Calu3 (cell line): ENCODE measurements at regions not wholly inside any gene's neighbourhood (a gene's known extent, or its start where the extent isn't known, plus 50 kb on each side); places are given as distances from the start of the nearest gene placed in this dataset.
"Not testable (repeated sequence)": the region's sequence is repeated elsewhere in the genome, so short reads cannot be mapped to it uniquely, and the experiment has no call there.

Experiments used
- BruUV-seq: library from RNA; stranded (reverse); fragments of 400-500 nt; replicated peaks from 2 replicates; lab custom pipeline; 2021; lab: Mats Ljungman, UMichigan
- CTCF ChIA-PET: fragments of 300-600 bp; sonication (Branson Sonifier 250); formaldehyde crosslinking; loops from one replicate; lab custom pipeline; 2022; ENCODE audit warnings: antibody characterized with exemption; lab: Charles Lee
- DNase-seq: peaks from one replicate; pipeline ENCODE4 v3.0.0; 2022
- H3K27ac Mint-ChIP-seq: one replicate; pipeline ENCODE4 v1.8.0; 2022; ENCODE audit warnings: mixed read lengths; ENCODE audit not compliant: unreplicated experiment
- H3K27me3 Mint-ChIP-seq: one replicate; pipeline ENCODE4 v1.8.0; 2022; ENCODE audit warnings: mixed read lengths; ENCODE audit not compliant: unreplicated experiment
- H3K36me3 Mint-ChIP-seq: one replicate; pipeline ENCODE4 v1.8.0; 2022; ENCODE audit warnings: mild to moderate bottlenecking, moderate library complexity, mixed read lengths; ENCODE audit not compliant: insufficient read depth, unreplicated experiment
- H3K4me1 Mint-ChIP-seq: one replicate; pipeline ENCODE4 v1.8.0; 2022; ENCODE audit warnings: mild to moderate bottlenecking, low read depth, mixed read lengths; ENCODE audit not compliant: unreplicated experiment
- H3K4me3 Mint-ChIP-seq: one replicate; pipeline ENCODE4 v1.8.0; 2022; ENCODE audit warnings: mild to moderate bottlenecking, low read depth, moderate library complexity, mixed read lengths; ENCODE audit not compliant: unreplicated experiment
- H3K9me3 Mint-ChIP-seq: one replicate; pipeline ENCODE4 v1.8.0; 2022; ENCODE audit warnings: low read depth, mixed read lengths; ENCODE audit not compliant: unreplicated experiment
- intact Hi-C: fragments of 100-400 bp; cut with micrococcal nuclease; formaldehyde crosslinking; loops from one replicate; pipeline ENCODE4 v1.10.0; 2022; ENCODE audit not compliant: unreplicated experiment
- TF ChIP-seq, protein P1 (sequence below): fragments of 200-600 bp; IDR thresholded peaks from one replicate; pipeline ENCODE4 v1.8.0; 2022; ENCODE audit warnings: antibody characterized with exemption; ENCODE audit not compliant: unreplicated experiment

GRCh38 chr13:65310663-65311328, 1919.3 kb downstream of the PCDH9 start:
- no TSS peak for BruUV-seq
- Mint-ChIP-seq H3K36me3 (no peaks in the 10 kb centered on the region), H3K4me1 (no peaks in the 10 kb centered on the region), H3K4me3 (no peak overlapping the region), H3K27me3 (no peaks in the 10 kb centered on the region), H3K9me3 (peaks cover 5% of the 10 kb centered on the region), H3K27ac (no peak overlapping the region)
- DNase-seq, result no peak
- CTCF ChIA-PET, result no interaction called here
- intact Hi-C loops, result no loop called here
- TF ChIP-seq, protein P1, sequence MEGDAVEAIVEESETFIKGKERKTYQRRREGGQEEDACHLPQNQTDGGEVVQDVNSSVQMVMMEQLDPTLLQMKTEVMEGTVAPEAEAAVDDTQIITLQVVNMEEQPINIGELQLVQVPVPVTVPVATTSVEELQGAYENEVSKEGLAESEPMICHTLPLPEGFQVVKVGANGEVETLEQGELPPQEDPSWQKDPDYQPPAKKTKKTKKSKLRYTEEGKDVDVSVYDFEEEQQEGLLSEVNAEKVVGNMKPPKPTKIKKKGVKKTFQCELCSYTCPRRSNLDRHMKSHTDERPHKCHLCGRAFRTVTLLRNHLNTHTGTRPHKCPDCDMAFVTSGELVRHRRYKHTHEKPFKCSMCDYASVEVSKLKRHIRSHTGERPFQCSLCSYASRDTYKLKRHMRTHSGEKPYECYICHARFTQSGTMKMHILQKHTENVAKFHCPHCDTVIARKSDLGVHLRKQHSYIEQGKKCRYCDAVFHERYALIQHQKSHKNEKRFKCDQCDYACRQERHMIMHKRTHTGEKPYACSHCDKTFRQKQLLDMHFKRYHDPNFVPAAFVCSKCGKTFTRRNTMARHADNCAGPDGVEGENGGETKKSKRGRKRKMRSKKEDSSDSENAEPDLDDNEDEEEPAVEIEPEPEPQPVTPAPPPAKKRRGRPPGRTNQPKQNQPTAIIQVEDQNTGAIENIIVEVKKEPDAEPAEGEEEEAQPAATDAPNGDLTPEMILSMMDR, result no peak

DNA sequence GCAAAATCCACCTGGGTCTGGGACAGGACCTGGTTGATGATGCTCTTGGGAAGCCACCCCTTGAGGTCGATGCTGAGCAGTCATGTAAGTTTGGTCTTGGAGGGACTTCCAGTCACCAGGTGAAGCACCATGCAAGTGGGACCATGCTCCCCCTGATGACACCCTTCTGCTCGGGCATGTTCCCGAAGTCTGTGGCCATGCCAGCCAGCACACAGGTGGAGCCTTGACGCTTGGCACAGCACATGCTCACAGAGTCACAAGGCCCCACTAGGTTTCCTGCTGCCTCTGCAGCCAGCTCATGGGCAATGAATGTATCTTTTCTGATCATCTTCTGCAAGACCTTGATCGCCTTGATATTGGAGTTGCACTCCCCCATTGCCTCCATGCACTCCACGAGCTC, 1920.2 kb downstream of the PCDH9 start:
- intact Hi-C loops, result no loop called here
- Mint-ChIP-seq H3K36me3 (no peaks in the 10 kb centered on the region), H3K9me3 (peaks cover 2% of the 10 kb centered on the region), H3K27ac (no peak overlapping the region), H3K4me3 (no peak overlapping the region), H3K4me1 (no peaks in the 10 kb centered on the region), H3K27me3 (no peaks in the 10 kb centered on the region)
- DNase-seq, result no peak
- TF ChIP-seq, protein P1, result no peak
- CTCF ChIA-PET, result no interaction called here
- no TSS peak for BruUV-seq

DNA sequence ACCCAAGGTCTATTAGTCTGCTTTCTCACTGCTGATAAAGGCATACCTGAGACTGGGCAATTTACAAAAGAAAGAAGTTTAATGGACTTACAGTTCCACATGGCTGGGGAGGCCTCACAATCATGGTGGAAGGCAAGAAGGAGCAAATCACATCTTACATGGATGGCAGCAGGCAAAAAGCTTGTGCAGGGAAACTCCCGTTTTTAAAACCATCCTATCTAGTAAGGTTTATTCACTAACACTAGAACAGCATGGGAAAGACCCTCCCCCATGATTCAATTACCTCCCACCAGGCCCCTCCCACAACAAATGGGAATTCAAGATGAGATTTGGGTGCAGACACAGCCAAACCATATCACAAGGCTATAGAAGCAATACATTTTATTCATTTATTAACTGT, 1921.4 kb downstream of the PCDH9 start:
- H3K27ac Mint-ChIP-seq, CTCF ChIA-PET, H3K27me3 Mint-ChIP-seq, intact Hi-C loops, H3K36me3 Mint-ChIP-seq, H3K9me3 Mint-ChIP-seq, BruUV-seq, H3K4me3 Mint-ChIP-seq, DNase-seq, H3K4me1 Mint-ChIP-seq: not testable (repeated sequence)

DNA sequence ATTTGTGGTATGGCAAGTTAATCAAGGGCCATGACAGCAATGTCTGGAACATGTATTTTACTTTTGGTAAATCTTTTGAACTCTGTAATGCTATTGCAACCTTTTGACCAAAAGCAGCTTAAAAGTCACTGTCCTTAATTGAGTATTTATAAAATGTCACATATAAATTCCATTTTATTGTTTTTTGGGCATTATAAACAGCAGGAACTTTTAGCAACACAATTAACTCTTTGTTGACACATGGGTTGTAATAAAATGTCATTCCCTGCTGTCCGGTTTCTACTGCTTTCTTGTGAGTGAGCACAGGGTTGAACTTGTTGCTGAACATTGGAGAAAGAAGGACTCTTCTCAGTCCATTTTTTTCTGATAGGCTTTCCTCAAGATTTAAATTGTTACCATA, 1923.1 kb downstream of the PCDH9 start:
- TF ChIP-seq, protein P1, result no peak
- DNase-seq, result no peak
- H3K4me1 Mint-ChIP-seq, result no peaks in the 10 kb centered on the region
- H3K36me3 Mint-ChIP-seq, result no peaks in the 10 kb centered on the region
- no peak overlapping the region for H3K27ac Mint-ChIP-seq
- H3K27me3 Mint-ChIP-seq, result no peaks in the 10 kb centered on the region
- intact Hi-C loops, result no loop called here
- no TSS peak for BruUV-seq
- CTCF ChIA-PET, result no interaction called here
- no peak overlapping the region for H3K4me3 Mint-ChIP-seq
- no peaks in the 10 kb centered on the region for H3K9me3 Mint-ChIP-seq

- H3K27ac Mint-ChIP-seq, result no peak overlapping the region
- intact Hi-C loops, result no loop called here
- no peak for DNase-seq
These were observed 1927.4 kb downstream of the PCDH9 start for GRCh38 chr13:65302691-65303090.

More at GRCh38 chr13:65302691-65303090, 1927.4 kb downstream of the PCDH9 start:
- Mint-ChIP-seq H3K36me3 (no peaks in the 10 kb centered on the region), H3K9me3 (no peaks in the 10 kb centered on the region), H3K4me3 (no peak overlapping the region), H3K27me3 (no peaks in the 10 kb centered on the region), H3K4me1 (no peaks in the 10 kb centered on the region)
- TF ChIP-seq, protein P1, result no peak
- CTCF ChIA-PET, result no interaction called here
- BruUV-seq, result no TSS peak
